Left ventricle myocardium inferior (tissue), 1 donor: ENCODE measurements at regions not wholly inside any gene's neighbourhood (a gene's known extent, or its start where the extent isn't known, plus 50 kb on each side); places are given as distances from the start of the nearest gene placed in this dataset.

Source experiments
- DNase-seq: peaks from one replicate; pipeline ENCODE4 v3.0.0-alpha.2; 2020
- H3K27ac ChIP-seq: fragments of 200-600 bp; replicated peaks from 2 replicates; pipeline ENCODE4 v1.8.0; 2021
- H3K27me3 ChIP-seq: fragments of 200-600 bp; 2 replicates; pipeline ENCODE4 v1.8.0; 2021; ENCODE audit warnings: low read depth
- H3K36me3 ChIP-seq: fragments of 200-600 bp; 2 replicates; pipeline ENCODE4 v1.8.0; 2021
- H3K4me1 ChIP-seq: fragments of 200-600 bp; 2 replicates; pipeline ENCODE4 v1.8.0; 2021
- H3K4me3 ChIP-seq: fragments of 200-600 bp; 2 replicates; pipeline ENCODE4 v1.8.0; 2021; ENCODE audit warnings: mild to moderate bottlenecking, moderate library complexity
- H3K9me3 ChIP-seq: fragments of 200-600 bp; replicated peaks from 2 replicates; pipeline ENCODE4 v1.8.0; 2021
- CTCF ChIP-seq: fragments of 200-600 bp; IDR thresholded peaks from 2 replicates; pipeline ENCODE4 v1.8.0; 2021; ENCODE audit warnings: antibody characterized with exemption, mild to moderate bottlenecking, borderline replicate concordance
- intact Hi-C: fragments of 100-400 bp; cut with micrococcal nuclease; formaldehyde crosslinking; loops from one replicate; pipeline ENCODE4 v1.11.0; 2022
- donor health status: DM: no; HTN: yes; CAD: no; lungs with severe emphysema.

GRCh38 chr12:107986183-107986582 lies 142.9 kb upstream of the WSCD2 start:
- H3K27me3 ChIP-seq, result peaks cover 86% of the 10 kb centered on the region
- no peaks in the 10 kb centered on the region for H3K9me3 ChIP-seq
- no peak for TF ChIP-seq CTCF
- intact Hi-C loops, result loop anchor here (5.0 kb wide), 1 partner anchor 216 kb away; no protein-coding TSS in a partner anchor
- H3K4me1 ChIP-seq, result no peaks in the 10 kb centered on the region
- H3K27ac ChIP-seq, result no peak overlapping the region
- no peaks in the 10 kb centered on the region for H3K36me3 ChIP-seq
- no peak for DNase-seq
- no peak overlapping the region for H3K4me3 ChIP-seq

- Histone ChIP-seq H3K36me3 (no peaks in the 10 kb centered on the region), H3K27me3 (peaks cover 57% of the 10 kb centered on the region), H3K27ac (no peak overlapping the region), H3K9me3 (peaks cover 13% of the 10 kb centered on the region), H3K4me1 (no peaks in the 10 kb centered on the region), H3K4me3 (no peak overlapping the region)
- intact Hi-C loops, result no loop called here
- peak; percentile 16 for DNase-seq
- TF ChIP-seq CTCF, result peak; percentile 51
These were observed 138.8 kb upstream of the WSCD2 start for GRCh38 chr12:107990325-107990724.

GRCh38 chr12:107992029-107992428 lies 137.1 kb upstream of the WSCD2 start:
- Histone ChIP-seq H3K4me1 (no peaks in the 10 kb centered on the region), H3K4me3 (no peak overlapping the region), H3K36me3 (no peaks in the 10 kb centered on the region), H3K27me3 (peaks cover 60% of the 10 kb centered on the region), H3K9me3 (peaks cover 21% of the 10 kb centered on the region), H3K27ac (no peak overlapping the region)
- intact Hi-C loops, result no loop called here
- TF ChIP-seq CTCF, result no peak
- DNase-seq, result no peak

- intact Hi-C loops, result no loop called here
- no peaks in the 10 kb centered on the region for H3K36me3 ChIP-seq
- no peak overlapping the region for H3K4me3 ChIP-seq
- no peak overlapping the region for H3K27ac ChIP-seq
- no peaks in the 10 kb centered on the region for H3K4me1 ChIP-seq
- peaks cover 60% of the 10 kb centered on the region for H3K27me3 ChIP-seq
- no peak for DNase-seq
- peak; percentile 49 for TF ChIP-seq CTCF
- H3K9me3 ChIP-seq, result peaks cover 25% of the 10 kb centered on the region
These were observed 136.1 kb upstream of the WSCD2 start for GRCh38 chr12:107992870-107993451.

- Histone ChIP-seq H3K4me3 (no peak overlapping the region), H3K9me3 (peaks cover 41% of the 10 kb centered on the region), H3K27ac (no peak overlapping the region), H3K36me3 (no peaks in the 10 kb centered on the region), H3K4me1 (no peaks in the 10 kb centered on the region), H3K27me3 (peaks cover 71% of the 10 kb centered on the region)
- no peak for TF ChIP-seq CTCF
- intact Hi-C loops, result no loop called here
- no peak for DNase-seq
These were observed 130.2 kb upstream of the WSCD2 start for GRCh38 chr12:107998863-107999262.
